ENCODE measurements at regions not wholly inside any gene's neighbourhood (a gene's known extent, or its start where the extent isn't known, plus 50 kb on each side); places are given as distances from the start of the nearest gene placed in this dataset.
"Not testable (repeated sequence)": the region's sequence is repeated elsewhere in the genome, so short reads cannot be mapped to it uniquely, and the experiment has no call there.

- ChIA-PET CTCF (no interaction called here), POLR2A (no interaction called here)
Measured at GRCh38 chr1:90826834-90827233, 109.7 kb upstream of the BARHL2 start.

- CTCF ChIA-PET = no interaction called here
- POLR2A ChIA-PET = no interaction called here
Measured at GRCh38 chr1:90826024-90826423, 108.9 kb upstream of the BARHL2 start.

- ChIA-PET CTCF (no interaction called here), POLR2A (no interaction called here)
Measured at GRCh38 chr1:90824551-90824950, 107.4 kb upstream of the BARHL2 start.

- POLR2A ChIA-PET = no interaction called here
Measured at GRCh38 chr1:90823686-90824085, 106.6 kb upstream of the BARHL2 start.

GRCh38 chr1:90821788-90822359 is 104.8 kb upstream of the BARHL2 start:
- ChIA-PET POLR2A (no interaction called here), CTCF (no interaction called here)

More at GRCh38 chr1:90823686-90824085, 106.6 kb upstream of the BARHL2 start:
- CTCF ChIA-PET = no interaction called here

GRCh38 chr1:90821152-90821787 is 104.2 kb upstream of the BARHL2 start:
- ChIA-PET POLR2A (no interaction called here), CTCF (no interaction called here)

- ChIA-PET POLR2A (no interaction called here), CTCF (no interaction called here)
Measured at GRCh38 chr1:90820745-90821144, 103.6 kb upstream of the BARHL2 start.

GRCh38 chr1:90817399-90817798 is 100.3 kb upstream of the BARHL2 start:
- CTCF ChIA-PET = no interaction called here

GRCh38 chr1:90812237-90812636 is 95.1 kb upstream of the BARHL2 start:
- POLR2A ChIA-PET, CTCF ChIA-PET: not testable (repeated sequence)

More at GRCh38 chr1:90817399-90817798, 100.3 kb upstream of the BARHL2 start:
- POLR2A ChIA-PET = no interaction called here

- POLR2A ChIA-PET, CTCF ChIA-PET: not testable (repeated sequence)
Measured at GRCh38 chr1:90811444-90811950, 94.4 kb upstream of the BARHL2 start.

- ChIA-PET CTCF (no interaction called here), POLR2A (no interaction called here)
Measured at GRCh38 chr1:90810681-90811080, 93.6 kb upstream of the BARHL2 start.

GRCh38 chr1:90809996-90810395 is 92.9 kb upstream of the BARHL2 start:
- POLR2A ChIA-PET = no interaction called here
- CTCF ChIA-PET = no interaction called here

- ChIA-PET POLR2A (no interaction called here), CTCF (no interaction called here)
Measured at GRCh38 chr1:90809093-90809492, 92.0 kb upstream of the BARHL2 start.

- ChIA-PET CTCF (no interaction called here), POLR2A (no interaction called here)
Measured at GRCh38 chr1:90807329-90807728, 90.2 kb upstream of the BARHL2 start.

GRCh38 chr1:90802622-90803021 is 85.5 kb upstream of the BARHL2 start:
- POLR2A ChIA-PET = no interaction called here
- CTCF ChIA-PET = interaction anchor here (0.6 kb wide), 1 partner anchor 400 kb away, joined by 4 read pairs; no protein-coding TSS in a partner anchor

- POLR2A ChIA-PET = no interaction called here
- CTCF ChIA-PET = no interaction called here
Measured at GRCh38 chr1:90800012-90800717, 83.1 kb upstream of the BARHL2 start.

- CTCF ChIA-PET = no interaction called here
- POLR2A ChIA-PET = no interaction called here
Measured at GRCh38 chr1:90799326-90799725, 82.2 kb upstream of the BARHL2 start.

GRCh38 chr1:90798883-90799282 is 81.8 kb upstream of the BARHL2 start:
- ChIA-PET POLR2A (no interaction called here), CTCF (no interaction called here)

- POLR2A ChIA-PET = no interaction called here
- CTCF ChIA-PET = no interaction called here
Measured at GRCh38 chr1:90798344-90798743, 81.2 kb upstream of the BARHL2 start.

- ChIA-PET POLR2A (no interaction called here), CTCF (no interaction called here)
Measured at GRCh38 chr1:90795431-90795830, 78.3 kb upstream of the BARHL2 start.

GRCh38 chr1:90786709-90787108 is 69.6 kb upstream of the BARHL2 start:
- POLR2A ChIA-PET = no interaction called here
- CTCF ChIA-PET = no interaction called here
